Chondrocyte (in vitro differentiated cells): ENCODE measurements at regions not wholly inside any gene's neighbourhood (a gene's known extent, or its start where the extent isn't known, plus 50 kb on each side); places are given as distances from the start of the nearest gene placed in this dataset.

ENCODE experiments used
- DNase-seq: peaks from one replicate; pipeline ENCODE4 v3.0.0; 2021; ENCODE audit warnings: mixed read lengths, low spot score
- H3K27ac Mint-ChIP-seq: one replicate; pipeline ENCODE4 v1.8.0; 2021; ENCODE audit warnings: mild to moderate bottlenecking, moderate library complexity, mixed read lengths; ENCODE audit not compliant: unreplicated experiment
- H3K27me3 Mint-ChIP-seq: 2 replicates; pipeline ENCODE4 v1.8.0; 2021; ENCODE audit warnings: low read depth, mixed read lengths
- H3K36me3 Mint-ChIP-seq: 2 replicates; pipeline ENCODE4 v1.8.0; 2021; ENCODE audit warnings: low read depth, mixed read lengths
- H3K4me1 Mint-ChIP-seq: 2 replicates; pipeline ENCODE4 v1.8.0; 2021; ENCODE audit warnings: low read depth, mild to moderate bottlenecking, mixed read lengths
- H3K4me3 Mint-ChIP-seq: one replicate; pipeline ENCODE4 v1.8.0; 2021; ENCODE audit warnings: mild to moderate bottlenecking, moderate library complexity, mixed read lengths; ENCODE audit not compliant: unreplicated experiment
- H3K9me3 Mint-ChIP-seq: 2 replicates; pipeline ENCODE4 v1.8.0; 2021; ENCODE audit warnings: low read depth, mixed read lengths
- CTCF ChIP-seq: fragments of 200-600 bp; sonication (generic); IDR thresholded peaks from 2 replicates; pipeline ENCODE4 v1.5.0; 2021; ENCODE audit warnings: antibody characterized with exemption, mild to moderate bottlenecking, moderate library complexity

DNA sequence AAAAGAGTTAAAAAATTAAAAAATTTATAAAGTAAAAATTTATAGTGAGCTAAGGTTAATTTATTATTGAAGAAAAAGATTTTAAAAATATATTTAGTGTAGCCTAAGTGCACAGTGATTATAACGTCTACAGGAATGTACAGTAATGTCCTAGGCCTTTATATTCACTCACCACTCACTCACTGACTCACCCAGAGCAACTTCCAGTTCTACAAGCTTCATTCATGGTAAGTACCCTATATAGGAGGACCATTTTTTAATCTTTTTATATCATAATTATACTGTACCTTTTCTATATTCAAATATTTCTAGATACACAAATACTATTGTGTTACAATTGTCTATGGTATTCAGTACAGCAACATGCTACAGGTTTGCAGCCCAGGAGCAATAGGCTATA lies 1623.2 kb downstream of the RPA4 start:
- H3K4me1 Mint-ChIP-seq: peaks cover 2% of the 10 kb centered on the region
- no peak overlapping the region for H3K27ac Mint-ChIP-seq
- H3K36me3 Mint-ChIP-seq: no peaks in the 10 kb centered on the region
- H3K4me3 Mint-ChIP-seq: no peak overlapping the region
- H3K27me3 Mint-ChIP-seq: no peaks in the 10 kb centered on the region
- no peak for TF ChIP-seq CTCF
- H3K9me3 Mint-ChIP-seq: no peaks in the 10 kb centered on the region
- DNase-seq: no peak

DNA sequence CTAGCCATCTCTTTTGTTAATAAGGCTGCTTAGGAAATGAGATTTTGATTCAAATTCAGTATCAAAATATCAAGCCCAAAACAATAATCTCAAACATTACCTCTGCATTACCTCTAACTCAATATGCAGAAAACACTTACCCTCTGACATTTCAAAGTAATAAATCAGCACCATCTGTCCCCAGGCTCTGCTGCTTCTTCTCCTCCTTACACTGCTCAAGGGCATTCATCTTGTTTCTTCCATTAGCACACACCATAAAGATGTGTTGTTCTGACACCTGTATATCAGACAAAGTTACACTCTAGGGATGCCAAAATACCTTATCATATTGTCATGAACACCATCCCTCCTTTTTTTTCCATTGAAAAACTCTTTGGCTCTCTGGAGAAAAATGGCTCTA lies 1630.3 kb downstream of the RPA4 start:
- no peak overlapping the region for H3K4me3 Mint-ChIP-seq
- no peak overlapping the region for H3K27ac Mint-ChIP-seq
- no peaks in the 10 kb centered on the region for H3K4me1 Mint-ChIP-seq
- peaks cover 2% of the 10 kb centered on the region for H3K27me3 Mint-ChIP-seq
- TF ChIP-seq CTCF: no peak
- DNase-seq: no peak
- H3K9me3 Mint-ChIP-seq: peaks cover 2% of the 10 kb centered on the region
- H3K36me3 Mint-ChIP-seq: no peaks in the 10 kb centered on the region

DNA sequence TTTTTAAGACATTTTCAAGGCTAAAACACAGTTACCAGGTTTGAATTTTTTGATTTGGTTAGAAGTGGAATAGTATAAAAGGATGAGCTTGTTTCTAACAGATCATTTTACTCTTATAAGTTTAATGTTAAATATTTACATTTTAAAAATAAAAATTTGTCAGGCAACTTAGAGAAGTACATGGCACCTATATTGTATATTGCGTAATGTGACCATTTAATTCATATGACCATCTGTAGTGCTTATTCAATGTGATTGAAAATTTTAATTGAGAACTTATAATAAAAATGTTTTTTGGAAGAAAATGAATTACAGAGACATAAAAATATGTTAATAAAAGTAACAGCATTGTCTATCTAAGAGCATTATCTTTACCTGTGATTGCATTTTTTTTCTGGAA lies 1632.4 kb downstream of the RPA4 start:
- H3K36me3 Mint-ChIP-seq: no peaks in the 10 kb centered on the region
- H3K4me3 Mint-ChIP-seq: no peak overlapping the region
- H3K9me3 Mint-ChIP-seq: peaks cover 2% of the 10 kb centered on the region
- no peak for TF ChIP-seq CTCF
- no peak for DNase-seq
- H3K27ac Mint-ChIP-seq: no peak overlapping the region
- no peaks in the 10 kb centered on the region for H3K4me1 Mint-ChIP-seq
- peaks cover 2% of the 10 kb centered on the region for H3K27me3 Mint-ChIP-seq

DNA sequence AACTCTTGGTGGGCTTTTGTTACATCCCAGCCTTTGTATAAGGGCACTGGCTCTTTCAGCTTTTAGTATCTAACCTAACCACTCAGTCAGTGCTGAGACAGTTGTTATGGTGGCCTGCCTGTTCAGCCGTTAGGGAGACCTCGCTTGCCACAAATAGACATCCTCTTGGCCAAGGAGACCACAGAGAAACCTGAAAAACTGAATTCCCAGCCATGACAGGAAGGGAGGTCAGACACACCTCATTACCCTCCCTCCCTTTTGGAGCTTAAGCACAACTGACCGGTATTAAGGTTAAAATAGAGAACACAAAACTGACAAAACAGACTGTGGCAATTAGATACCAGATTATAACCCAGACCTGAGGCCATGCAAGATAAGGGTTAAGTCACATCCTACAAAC lies 1639.3 kb downstream of the RPA4 start:
- H3K9me3 Mint-ChIP-seq: no peaks in the 10 kb centered on the region
- H3K4me1 Mint-ChIP-seq: no peaks in the 10 kb centered on the region
- no peaks in the 10 kb centered on the region for H3K36me3 Mint-ChIP-seq
- no peak for TF ChIP-seq CTCF
- H3K27me3 Mint-ChIP-seq: no peaks in the 10 kb centered on the region
- H3K27ac Mint-ChIP-seq: no peak overlapping the region
- no peak overlapping the region for H3K4me3 Mint-ChIP-seq
- no peak for DNase-seq

DNA sequence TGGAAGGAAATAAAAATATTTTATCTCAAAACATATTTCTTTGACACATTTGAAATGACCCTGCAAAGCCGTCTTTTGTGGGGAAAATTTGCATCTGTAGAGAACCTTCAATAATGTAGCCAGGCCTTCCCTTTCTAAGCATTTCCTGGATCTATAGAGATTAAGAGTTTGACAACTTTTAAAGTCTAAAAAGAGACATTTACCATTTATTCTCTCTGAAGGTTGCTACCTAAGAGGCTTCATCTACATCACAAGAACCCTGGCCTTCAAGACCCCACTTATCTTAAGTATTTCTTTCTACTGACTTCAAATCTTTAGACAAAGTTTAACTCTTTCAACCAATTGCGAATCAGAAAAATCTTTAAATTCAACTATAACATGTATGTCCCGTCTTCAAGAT lies 1639.8 kb downstream of the RPA4 start:
- no peak for DNase-seq
- Mint-ChIP-seq H3K36me3 (no peaks in the 10 kb centered on the region), H3K9me3 (no peaks in the 10 kb centered on the region), H3K4me1 (no peaks in the 10 kb centered on the region), H3K4me3 (no peak overlapping the region), H3K27me3 (no peaks in the 10 kb centered on the region), H3K27ac (no peak overlapping the region)
- no peak for TF ChIP-seq CTCF
